Neural progenitor cell (in vitro differentiated cells): ENCODE measurements at regions not wholly inside any gene's neighbourhood (a gene's known extent, or its start where the extent isn't known, plus 50 kb on each side); places are given as distances from the start of the nearest gene placed in this dataset.

Experiments
- DNase-seq: peaks from one replicate; pipeline ENCODE4 v3.0.0-alpha.2; 2016; ENCODE audit warnings: low spot score
- H2AFZ ChIP-seq: fragments of 200-600 bp; sonication (generic); replicated peaks from 2 replicates; pipeline ENCODE4 v1.6.1; 2016; ENCODE audit warnings: antibody characterized with exemption
- H3F3A ChIP-seq: fragments of 200-600 bp; sonication (generic); 2 replicates; pipeline ENCODE4 v1.6.1; 2016; ENCODE audit warnings: antibody characterized with exemption, low read depth
- H3K27ac ChIP-seq: fragments of 200-600 bp; sonication (generic); 2 replicates; pipeline ENCODE4 v1.5.1; 2016; ENCODE audit warnings: mild to moderate bottlenecking
- H3K27me3 ChIP-seq: fragments of 200-600 bp; sonication (generic); 2 replicates; pipeline ENCODE4 v1.6.1; 2016; ENCODE audit warnings: mild to moderate bottlenecking, moderate library complexity
- H3K36me3 ChIP-seq: fragments of 200-600 bp; sonication (generic); 2 replicates; pipeline ENCODE4 v1.5.1; 2016
- H3K4me1 ChIP-seq: fragments of 200-600 bp; sonication (generic); 2 replicates; pipeline ENCODE4 v1.6.1; 2016; ENCODE audit warnings: mixed run types
- H3K4me2 ChIP-seq: fragments of 200-600 bp; sonication (generic); 2 replicates; pipeline ENCODE4 v1.6.1; 2016
- H3K4me3 ChIP-seq: fragments of 200-600 bp; sonication (generic); 2 replicates; pipeline ENCODE4 v1.5.1; 2016
- H3K79me2 ChIP-seq: fragments of 200-600 bp; sonication (generic); 2 replicates; pipeline ENCODE4 v1.6.1; 2016; ENCODE audit warnings: low read depth
- H3K9ac ChIP-seq: fragments of 200-600 bp; sonication (generic); 2 replicates; pipeline ENCODE4 v1.6.1; 2016
- H3K9me3 ChIP-seq: fragments of 200-600 bp; sonication (generic); 2 replicates; pipeline ENCODE4 v1.5.1; 2016; ENCODE audit warnings: low read depth
- H4K20me1 ChIP-seq: fragments of 200-600 bp; sonication (generic); 2 replicates; pipeline ENCODE4 v1.6.1; 2016; ENCODE audit warnings: low read depth
- H3K27ac Mint-ChIP-seq: 3 replicates; pipeline ENCODE4 v1.8.0; 2021; ENCODE audit warnings: mixed read lengths
- H3K27me3 Mint-ChIP-seq: 2 replicates; pipeline ENCODE4 v1.8.0; 2022; ENCODE audit warnings: low read depth, mild to moderate bottlenecking, inconsistent platforms, moderate library complexity, mixed read lengths; ENCODE audit not compliant: insufficient read depth
- H3K36me3 Mint-ChIP-seq: 3 replicates; pipeline ENCODE4 v1.8.0; 2021; ENCODE audit warnings: mixed read lengths
- H3K4me1 Mint-ChIP-seq: 3 replicates; pipeline ENCODE4 v1.8.0; 2021; ENCODE audit warnings: mixed read lengths
- H3K4me3 Mint-ChIP-seq: 3 replicates; pipeline ENCODE4 v1.8.0; 2021; ENCODE audit warnings: mild to moderate bottlenecking, moderate library complexity, mixed read lengths
- H3K9me3 Mint-ChIP-seq: 3 replicates; pipeline ENCODE4 v1.8.0; 2020; ENCODE audit warnings: mixed read lengths
- CTCF ChIP-seq: fragments of 200-600 bp; sonication (generic); IDR thresholded peaks from 2 replicates; pipeline ENCODE4 v1.5.1; 2017; ENCODE audit warnings: antibody characterized with exemption, mild to moderate bottlenecking
- EZH2 ChIP-seq: fragments of 200-600 bp; sonication (generic); IDR thresholded peaks from 2 replicates; pipeline ENCODE4 v1.6.1; 2017; ENCODE audit warnings: antibody characterized with exemption, mild to moderate bottlenecking, moderate library complexity
- EZH2phosphoT487 ChIP-seq: fragments of 200-600 bp; sonication (generic); IDR thresholded peaks from 2 replicates; pipeline ENCODE4 v1.6.1; 2017; ENCODE audit warnings: antibody characterized with exemption

GRCh38 chr13:104286566-104287290 lies 1220.5 kb upstream of the SLC10A2 start:
- Histone ChIP-seq H3K27me3 (no peaks in the 10 kb centered on the region), H3K79me2 (no peaks in the 10 kb centered on the region), H3K4me1 (peaks cover 7% of the 10 kb centered on the region), H3K9me3 (no peaks in the 10 kb centered on the region), H3F3A (no peaks in the 10 kb centered on the region), H3K27ac (no peak overlapping the region), H3K36me3 (no peaks in the 10 kb centered on the region), H2AFZ (no peak overlapping the region), H3K4me3 (no peak overlapping the region), H3K9ac (no peak overlapping the region), H3K4me2 (peak overlapping the region; percentile 60), H4K20me1 (no peaks in the 10 kb centered on the region)
- DNase-seq = peak; percentile 46
- TF ChIP-seq EZH2 (no peak), CTCF (no peak), EZH2phosphoT487 (no peak)
- Mint-ChIP-seq H3K9me3 (no peaks in the 10 kb centered on the region), H3K36me3 (no peaks in the 10 kb centered on the region), H3K4me1 (peaks cover 11% of the 10 kb centered on the region), H3K4me3 (no peak overlapping the region), H3K27me3 (peaks cover 2% of the 10 kb centered on the region), H3K27ac (no peak overlapping the region)

GRCh38 chr13:104281910-104282309 lies 1215.7 kb upstream of the SLC10A2 start:
- Histone ChIP-seq H3K36me3 (no peaks in the 10 kb centered on the region), H2AFZ (no peak overlapping the region), H3K27me3 (no peaks in the 10 kb centered on the region), H4K20me1 (no peaks in the 10 kb centered on the region), H3K9ac (no peak overlapping the region), H3K4me2 (no peak overlapping the region), H3K79me2 (no peaks in the 10 kb centered on the region), H3K4me1 (peaks cover 4% of the 10 kb centered on the region), H3K4me3 (no peak overlapping the region), H3F3A (no peaks in the 10 kb centered on the region), H3K9me3 (no peaks in the 10 kb centered on the region), H3K27ac (no peak overlapping the region)
- H3K4me1 Mint-ChIP-seq = peaks cover 7% of the 10 kb centered on the region
- H3K27me3 Mint-ChIP-seq = peaks cover 2% of the 10 kb centered on the region
- no peak overlapping the region for H3K4me3 Mint-ChIP-seq
- TF ChIP-seq EZH2phosphoT487 (no peak), CTCF (no peak), EZH2 (no peak)
- no peak overlapping the region for H3K27ac Mint-ChIP-seq
- DNase-seq = no peak
- H3K36me3 Mint-ChIP-seq = no peaks in the 10 kb centered on the region
- peaks cover 2% of the 10 kb centered on the region for H3K9me3 Mint-ChIP-seq

GRCh38 chr13:104270731-104271130 lies 1204.5 kb upstream of the SLC10A2 start:
- no peaks in the 10 kb centered on the region for H3K27me3 ChIP-seq
- Mint-ChIP-seq H3K4me1 (peaks cover 2% of the 10 kb centered on the region), H3K4me3 (no peak overlapping the region), H3K27ac (no peak overlapping the region), H3K36me3 (no peaks in the 10 kb centered on the region), H3K27me3 (peaks cover 2% of the 10 kb centered on the region), H3K9me3 (peaks cover 3% of the 10 kb centered on the region)
- H3K4me3 ChIP-seq = no peak overlapping the region
- no peaks in the 10 kb centered on the region for H3F3A ChIP-seq
- no peak overlapping the region for H3K4me2 ChIP-seq
- no peaks in the 10 kb centered on the region for H3K36me3 ChIP-seq
- H4K20me1 ChIP-seq = no peaks in the 10 kb centered on the region
- TF ChIP-seq EZH2phosphoT487 (no peak), CTCF (no peak), EZH2 (no peak)
- no peaks in the 10 kb centered on the region for H3K79me2 ChIP-seq
- H3K9me3 ChIP-seq = no peaks in the 10 kb centered on the region
- no peak overlapping the region for H3K27ac ChIP-seq
- H3K4me1 ChIP-seq = no peaks in the 10 kb centered on the region
- no peak overlapping the region for H2AFZ ChIP-seq
- no peak for DNase-seq
- H3K9ac ChIP-seq = no peak overlapping the region
